A549 (cell line): ENCODE measurements at regions not wholly inside any gene's neighbourhood (a gene's known extent, or its start where the extent isn't known, plus 50 kb on each side); places are given as distances from the start of the nearest gene placed in this dataset.

Source experiments
- ATAC-seq, 2 experiments: fragments of 200-7000 bp in 1 of 2; fragments of >200 bp in 1 of 2; cut with Nextera tagmentation in 1 of 2; cut with Tn5 transposase in 1 of 2; 3 replicates each; pipeline versions ENCODE4 v1.8.0 to v1.9.1; 2018 to 2020; ENCODE audit warnings: mild to moderate bottlenecking in 1 of 2, moderate library complexity in 1 of 2
- CTCF ChIA-PET: fragments of 300-600 bp; sonication (Branson Sonifier 250); formaldehyde crosslinking; extraction: SDS; loops from one replicate; lab custom pipeline; 2021; ENCODE audit warnings: antibody characterized with exemption, inconsistent platforms; lab: Yijun Ruan, JAX
- POLR2A ChIA-PET: fragments of 350-600 bp; formaldehyde crosslinking; extraction: SDS; loops from one replicate; lab custom pipeline; 2021; ENCODE audit warnings: antibody characterized with exemption, inconsistent platforms; lab: Yijun Ruan, JAX
- DNase-seq, 2 experiments: peaks; one replicate each; pipeline versions ENCODE4 v3.0.0 to v3.0.0-alpha.2; 2011 to 2016; ENCODE audit warnings: low read depth in 1 of 2, low spot score in 1 of 2
- FAIRE-seq: peaks from 2 replicates; lab custom pipeline; 2011; peaks lifted over from hg19 to GRCh38; lab: Jason Lieb, UNC
- H3K27ac ChIP-seq, 2 experiments: fragments of >200 bp; sonication (Bioruptor Twin); formaldehyde crosslinking; 3 replicates each; pipeline ENCODE4 v1.5.1; 2016 to 2017
- H3K4me1 ChIP-seq: fragments of >200 bp; sonication (Bioruptor Twin); formaldehyde crosslinking; 3 replicates; pipeline ENCODE4 v1.6.1; 2016
- H3K4me2 ChIP-seq: fragments of >200 bp; sonication (Bioruptor Twin); formaldehyde crosslinking; 3 replicates; pipeline ENCODE4 v1.6.1; 2016
- H3K4me3 ChIP-seq: fragments of >200 bp; sonication (Bioruptor Twin); formaldehyde crosslinking; 3 replicates; pipeline ENCODE4 v1.5.1; 2016
- H3K9me3 ChIP-seq: fragments of >200 bp; sonication (Bioruptor Twin); formaldehyde crosslinking; 3 replicates; pipeline ENCODE4 v1.6.1; 2016
- CEBPB ChIP-seq, 2 experiments: fragments of >200 bp in 1 of 2; sonication (Bioruptor Twin) in 1 of 2; formaldehyde crosslinking in 1 of 2; IDR thresholded peaks; 2 replicates each; pipeline ENCODE4 v1.6.1; 2012 to 2016
- E2F6 ChIP-seq: IDR thresholded peaks from 2 replicates; pipeline ENCODE4 v1.6.1; 2012; ENCODE audit warnings: low read depth, borderline replicate concordance
- EHMT2 ChIP-seq: fragments of 200-600 bp; sonication (generic); IDR thresholded peaks from 2 replicates; pipeline ENCODE4 v1.6.1; 2016; ENCODE audit warnings: antibody characterized with exemption, low read depth, mild to moderate bottlenecking, moderate library complexity
- FOSB ChIP-seq: fragments of 250-450 bp; sonication (Bioruptor Pico); IDR thresholded peaks from 2 replicates; pipeline ENCODE4 v1.5.0; 2020; ENCODE audit warnings: mild to moderate bottlenecking, moderate library complexity
- FOSL2 ChIP-seq, 2 experiments: fragments of 450-650 bp in 1 of 2; fragments of >200 bp in 1 of 2; sonication (Bioruptor Twin) in 1 of 2; formaldehyde crosslinking; IDR thresholded peaks; 2 replicates each; pipeline versions ENCODE4 v1.5.0 to v1.6.1; 2016 to 2020; ENCODE audit warnings: mild to moderate bottlenecking in 1 of 2, moderate library complexity in 1 of 2
- HDAC2 ChIP-seq: fragments of 200-600 bp; sonication (generic); IDR thresholded peaks from 2 replicates; pipeline ENCODE4 v1.6.1; 2016
- HES2 ChIP-seq: fragments of >200 bp; sonication (Bioruptor Twin); formaldehyde crosslinking; IDR thresholded peaks from 2 replicates; pipeline ENCODE4 v1.6.1; 2016
- JUN ChIP-seq, 2 experiments: fragments of >200 bp; sonication (Bioruptor Twin); formaldehyde crosslinking; IDR thresholded peaks; 2 replicates in 1 of 2; 3 replicates in 1 of 2; pipeline ENCODE4 v1.6.1; 2016 to 2017
- JUNB ChIP-seq: fragments of >200 bp; sonication (Bioruptor Twin); formaldehyde crosslinking; IDR thresholded peaks from 2 replicates; pipeline ENCODE4 v1.6.1; 2016
- KDM5A ChIP-seq: fragments of 200-600 bp; sonication (generic); IDR thresholded peaks from 2 replicates; pipeline ENCODE4 v1.6.1; 2016; ENCODE audit warnings: antibody characterized with exemption, mild to moderate bottlenecking
- MAFK ChIP-seq: fragments of 450-650 bp; IDR thresholded peaks from 2 replicates; pipeline ENCODE4 v1.6.1; 2014; ENCODE audit not compliant: partially characterized antibody
- MAZ ChIP-seq: fragments of 150-350 bp; IDR thresholded peaks from 2 replicates; pipeline ENCODE4 v1.6.1; 2014; ENCODE audit warnings: antibody characterized with exemption, low read depth, low read length, borderline replicate concordance
- MYC ChIP-seq: IDR thresholded peaks from 2 replicates; pipeline ENCODE4 v1.6.1; 2012; ENCODE audit warnings: mild to moderate bottlenecking, inconsistent platforms, low read length, improper control_type of control experiment, borderline replicate concordance
- NFE2L2 ChIP-seq: fragments of 150-350 bp; conservative IDR thresholded peaks from 2 replicates; pipeline ENCODE4 v1.6.1; 2014; ENCODE audit warnings: low read length
- PHF8 ChIP-seq: fragments of 200-600 bp; sonication (generic); IDR thresholded peaks from 2 replicates; pipeline ENCODE4 v1.6.1; 2016; ENCODE audit warnings: low read depth, mild to moderate bottlenecking, antibody characterized with exemption, moderate library complexity, borderline replicate concordance
- POLR2A ChIP-seq: IDR thresholded peaks from 2 replicates; pipeline ENCODE4 v1.6.1; 2012; ENCODE audit warnings: mild to moderate bottlenecking, low read length
- RCOR1 ChIP-seq: fragments of 150-350 bp; IDR thresholded peaks from 2 replicates; pipeline ENCODE4 v1.6.1; 2014; ENCODE audit warnings: antibody characterized with exemption, low read length, low read depth
- RNF2 ChIP-seq: fragments of 200-600 bp; sonication (generic); IDR thresholded peaks from 2 replicates; pipeline ENCODE4 v1.6.1; 2016; ENCODE audit warnings: low read depth, mild to moderate bottlenecking, antibody characterized with exemption, moderate library complexity, borderline replicate concordance
- SMC3 ChIP-seq: fragments of >200 bp; sonication (Bioruptor Twin); formaldehyde crosslinking; IDR thresholded peaks from 3 replicates; pipeline ENCODE4 v1.6.1; 2018; ENCODE audit warnings: inconsistent platforms
- TFCP2L1 ChIP-seq: fragments of 250-450 bp; sonication (Bioruptor Pico); IDR thresholded peaks from 2 replicates; pipeline ENCODE4 v1.5.0; 2021; ENCODE audit warnings: mild to moderate bottlenecking
- ZC3H11A ChIP-seq: fragments of 450-650 bp; IDR thresholded peaks from 2 replicates; pipeline ENCODE4 v1.6.1; 2014; ENCODE audit warnings: antibody characterized with exemption, mild to moderate bottlenecking
- ZSCAN20 ChIP-seq: fragments of 250-450 bp; sonication (Bioruptor Pico); IDR thresholded peaks from 2 replicates; pipeline ENCODE4 v1.8.0; 2022; ENCODE audit warnings: mild to moderate bottlenecking, moderate library complexity
- WGBS: methylation state at CpG from one replicate; pipeline ENCODE4 v1.1.6; 2017; ENCODE audit errors: missing lambda C conversion rate; 5-methylcytosine and 5-hydroxymethylcytosine counted together
- TF ChIP-seq, protein P1 (sequence below): fragments of 200-600 bp; sonication (generic); IDR thresholded peaks from 2 replicates; pipeline ENCODE4 v1.6.1; 2016; ENCODE audit warnings: antibody characterized with exemption, mild to moderate bottlenecking, moderate library complexity

GRCh38 chr16:9148374-9149015 lies 57.1 kb downstream of the HAPSTR1 start:
- CTCF ChIA-PET: interaction anchor here (1.0 to 6.9 kb wide), 6 partner anchors 9 to 1034 kb away, joined by 3 to 41 read pairs (median 4); partner anchors contain the start of gene GRIN2A

DNA sequence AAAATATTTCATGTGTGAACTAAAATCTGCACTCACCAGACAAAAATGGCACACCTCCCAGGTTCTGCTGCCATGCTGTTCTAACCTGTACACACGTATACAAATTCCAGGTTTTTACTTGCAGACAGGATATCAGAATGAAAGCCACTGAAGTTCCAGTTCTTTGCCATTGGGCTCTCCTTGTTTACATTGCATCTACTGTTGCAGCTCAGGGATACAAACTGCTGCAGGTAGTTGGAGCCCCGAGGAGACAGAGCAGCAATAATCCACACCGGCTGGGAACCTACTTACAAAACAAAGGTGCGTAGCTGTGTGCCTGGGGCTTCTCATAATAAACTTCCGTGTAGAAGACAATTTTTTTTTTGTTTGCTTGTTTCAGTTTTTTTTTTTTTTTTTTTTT lies 59.6 kb downstream of the HAPSTR1 start:
- POLR2A ChIA-PET: no interaction called here

More at GRCh38 chr16:9148374-9149015, 57.1 kb downstream of the HAPSTR1 start:
- Histone ChIP-seq H3K4me1 (no peaks in the 10 kb centered on the region), H3K4me2 (no peak overlapping the region), H3K27ac (no peak overlapping the region), H3K9me3 (no peaks in the 10 kb centered on the region), H3K4me3 (no peak overlapping the region)
- TF ChIP-seq, protein P1, sequence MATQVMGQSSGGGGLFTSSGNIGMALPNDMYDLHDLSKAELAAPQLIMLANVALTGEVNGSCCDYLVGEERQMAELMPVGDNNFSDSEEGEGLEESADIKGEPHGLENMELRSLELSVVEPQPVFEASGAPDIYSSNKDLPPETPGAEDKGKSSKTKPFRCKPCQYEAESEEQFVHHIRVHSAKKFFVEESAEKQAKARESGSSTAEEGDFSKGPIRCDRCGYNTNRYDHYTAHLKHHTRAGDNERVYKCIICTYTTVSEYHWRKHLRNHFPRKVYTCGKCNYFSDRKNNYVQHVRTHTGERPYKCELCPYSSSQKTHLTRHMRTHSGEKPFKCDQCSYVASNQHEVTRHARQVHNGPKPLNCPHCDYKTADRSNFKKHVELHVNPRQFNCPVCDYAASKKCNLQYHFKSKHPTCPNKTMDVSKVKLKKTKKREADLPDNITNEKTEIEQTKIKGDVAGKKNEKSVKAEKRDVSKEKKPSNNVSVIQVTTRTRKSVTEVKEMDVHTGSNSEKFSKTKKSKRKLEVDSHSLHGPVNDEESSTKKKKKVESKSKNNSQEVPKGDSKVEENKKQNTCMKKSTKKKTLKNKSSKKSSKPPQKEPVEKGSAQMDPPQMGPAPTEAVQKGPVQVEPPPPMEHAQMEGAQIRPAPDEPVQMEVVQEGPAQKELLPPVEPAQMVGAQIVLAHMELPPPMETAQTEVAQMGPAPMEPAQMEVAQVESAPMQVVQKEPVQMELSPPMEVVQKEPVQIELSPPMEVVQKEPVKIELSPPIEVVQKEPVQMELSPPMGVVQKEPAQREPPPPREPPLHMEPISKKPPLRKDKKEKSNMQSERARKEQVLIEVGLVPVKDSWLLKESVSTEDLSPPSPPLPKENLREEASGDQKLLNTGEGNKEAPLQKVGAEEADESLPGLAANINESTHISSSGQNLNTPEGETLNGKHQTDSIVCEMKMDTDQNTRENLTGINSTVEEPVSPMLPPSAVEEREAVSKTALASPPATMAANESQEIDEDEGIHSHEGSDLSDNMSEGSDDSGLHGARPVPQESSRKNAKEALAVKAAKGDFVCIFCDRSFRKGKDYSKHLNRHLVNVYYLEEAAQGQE: no peak
- TF ChIP-seq FOSL2 (IDR thresholded peaks at IDR 0.05): no peak
- TF ChIP-seq FOSL2 (CRISPR knock-in tag; IDR thresholded peaks at IDR 0.05): no peak
- TF ChIP-seq MYC: no peak
- TF ChIP-seq PHF8: no peak
- TF ChIP-seq MAZ: no peak
- TF ChIP-seq SMC3: no peak
- no peak for TF ChIP-seq CEBPB (IDR thresholded peaks at IDR 0.05)
- no peak for TF ChIP-seq EHMT2
- no peak for TF ChIP-seq HDAC2
- TF ChIP-seq POLR2A: no peak
- TF ChIP-seq RCOR1: no peak
- TF ChIP-seq JUNB: no peak
- TF ChIP-seq NFE2L2: no peak
- TF ChIP-seq HES2: no peak
- TF ChIP-seq E2F6: no peak
- DNase-seq (no peak), FAIRE-seq (no peak), ATAC-seq (no peak)
- WGBS: 78% methylated on average over 9 of the region's 9 CpGs
- POLR2A ChIA-PET: no interaction called here

More for the DNA sequence above, 59.6 kb downstream of the HAPSTR1 start:
- Histone ChIP-seq H3K4me2 (no peak overlapping the region), H3K27ac (no peak overlapping the region), H3K4me3 (no peak overlapping the region), H3K4me1 (no peaks in the 10 kb centered on the region), H3K9me3 (no peaks in the 10 kb centered on the region)
- TF ChIP-seq KDM5A (no peak), MYC (no peak), MAFK (no peak), FOSL2 (IDR thresholded peaks at IDR 0.05) (no peak), FOSL2 (CRISPR knock-in tag; IDR thresholded peaks at IDR 0.05) (no peak), RNF2 (no peak), PHF8 (no peak), TFCP2L1 (CRISPR knock-in tag) (no peak), POLR2A (no peak), ZC3H11A (no peak), JUN (IDR thresholded peaks at IDR 0.05) (no peak), JUNB (no peak), FOSB (no peak), ZSCAN20 (CRISPR knock-in tag) (no peak)
- TF ChIP-seq, protein P1: no peak
- CTCF ChIA-PET: interaction anchor here (0.6 to 6.9 kb wide), 6 partner anchors 9 to 490 kb away, joined by 3 to 41 read pairs (median 4); no protein-coding TSS in a partner anchor
- DNase-seq: no peak
- WGBS: 58% methylated on average over 5 of the region's 5 CpGs
- no peak for ATAC-seq
- no peak for FAIRE-seq
